ENCODE measurements at regions not wholly inside any gene's neighbourhood (a gene's known extent, or its start where the extent isn't known, plus 50 kb on each side); places are given as distances from the start of the nearest gene placed in this dataset.

DNA sequence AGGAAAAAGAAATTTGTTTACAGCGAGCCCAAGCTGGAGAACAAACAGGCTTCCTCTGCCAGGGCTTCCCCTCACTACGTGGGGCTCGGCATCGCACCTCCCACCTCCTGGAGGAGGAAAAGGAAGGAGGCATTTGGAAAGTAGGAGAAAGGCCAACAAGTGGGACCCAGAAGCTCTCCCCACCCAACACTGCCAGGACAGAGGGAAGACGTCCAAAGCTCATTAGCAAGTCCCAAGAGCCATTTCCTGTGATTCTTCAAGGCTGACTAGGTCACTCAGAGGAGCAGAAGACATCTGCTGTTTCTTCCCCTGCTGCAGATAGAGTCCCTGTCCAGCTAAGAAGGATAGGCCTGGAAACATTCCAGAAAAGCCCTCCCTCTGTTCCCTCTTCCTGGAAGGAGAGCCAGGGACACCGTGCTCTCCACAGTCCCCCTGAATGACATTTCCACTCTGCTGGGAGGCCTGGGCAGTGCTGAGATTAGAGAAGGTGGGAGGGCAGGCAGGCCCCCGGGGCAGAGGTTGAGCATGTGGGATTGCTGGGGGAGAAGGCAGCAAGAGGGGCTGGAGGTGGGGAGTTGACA, 57.0 kb upstream of the NEURL1B start:
- no peak for FAIRE-seq
- peaks cover 7% of the 10 kb centered on the region for H3K27me3 ChIP-seq (ENCODE audit: control insufficient read depth, insufficient read depth, low read length)
- TF ChIP-seq, protein P1, sequence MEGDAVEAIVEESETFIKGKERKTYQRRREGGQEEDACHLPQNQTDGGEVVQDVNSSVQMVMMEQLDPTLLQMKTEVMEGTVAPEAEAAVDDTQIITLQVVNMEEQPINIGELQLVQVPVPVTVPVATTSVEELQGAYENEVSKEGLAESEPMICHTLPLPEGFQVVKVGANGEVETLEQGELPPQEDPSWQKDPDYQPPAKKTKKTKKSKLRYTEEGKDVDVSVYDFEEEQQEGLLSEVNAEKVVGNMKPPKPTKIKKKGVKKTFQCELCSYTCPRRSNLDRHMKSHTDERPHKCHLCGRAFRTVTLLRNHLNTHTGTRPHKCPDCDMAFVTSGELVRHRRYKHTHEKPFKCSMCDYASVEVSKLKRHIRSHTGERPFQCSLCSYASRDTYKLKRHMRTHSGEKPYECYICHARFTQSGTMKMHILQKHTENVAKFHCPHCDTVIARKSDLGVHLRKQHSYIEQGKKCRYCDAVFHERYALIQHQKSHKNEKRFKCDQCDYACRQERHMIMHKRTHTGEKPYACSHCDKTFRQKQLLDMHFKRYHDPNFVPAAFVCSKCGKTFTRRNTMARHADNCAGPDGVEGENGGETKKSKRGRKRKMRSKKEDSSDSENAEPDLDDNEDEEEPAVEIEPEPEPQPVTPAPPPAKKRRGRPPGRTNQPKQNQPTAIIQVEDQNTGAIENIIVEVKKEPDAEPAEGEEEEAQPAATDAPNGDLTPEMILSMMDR (IDR thresholded peaks at IDR 0.05; ENCODE audit: insufficient read depth, low read length, severe bottlenecking): no peak

DNA sequence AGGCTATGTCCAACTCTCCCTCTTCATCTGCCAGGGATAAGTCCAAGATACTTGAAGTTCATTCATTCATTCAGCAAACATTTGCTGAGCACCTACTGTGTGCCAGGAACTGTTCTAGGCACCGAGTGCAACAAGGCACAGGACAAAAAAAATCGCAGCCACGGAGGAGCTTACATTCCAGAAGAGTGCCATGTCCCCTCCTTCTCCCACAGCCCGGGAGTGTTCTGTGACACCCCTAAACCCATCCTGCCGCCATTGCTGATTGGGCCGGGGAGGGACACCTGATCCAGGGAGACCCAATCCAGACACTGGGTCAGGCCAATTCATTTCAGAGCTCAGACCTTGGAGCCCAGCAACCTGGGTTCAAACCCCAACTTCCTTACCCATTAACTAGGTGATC, 58.1 kb upstream of the NEURL1B start:
- Histone ChIP-seq H3K36me3 (ENCODE audit: control insufficient read depth, insufficient read depth, low read length) (no peaks in the 10 kb centered on the region), H3K27me3 (ENCODE audit: control insufficient read depth, insufficient read depth, low read length) (peaks cover 9% of the 10 kb centered on the region), H3K4me3 (ENCODE audit: low read depth, low read length) (no peak overlapping the region)
- DNase-seq (ENCODE audit: low read depth): no peak
- FAIRE-seq: peak; percentile 32
- TF ChIP-seq, protein P1 (IDR thresholded peaks at IDR 0.05; ENCODE audit: insufficient read depth, low read length, severe bottlenecking): no peak

More for the DNA sequence above, 57.0 kb upstream of the NEURL1B start:
- Histone ChIP-seq H3K36me3 (ENCODE audit: control insufficient read depth, insufficient read depth, low read length) (no peaks in the 10 kb centered on the region), H3K4me3 (ENCODE audit: low read depth, low read length) (no peak overlapping the region)
- no peak for DNase-seq (ENCODE audit: low read depth)

DNA sequence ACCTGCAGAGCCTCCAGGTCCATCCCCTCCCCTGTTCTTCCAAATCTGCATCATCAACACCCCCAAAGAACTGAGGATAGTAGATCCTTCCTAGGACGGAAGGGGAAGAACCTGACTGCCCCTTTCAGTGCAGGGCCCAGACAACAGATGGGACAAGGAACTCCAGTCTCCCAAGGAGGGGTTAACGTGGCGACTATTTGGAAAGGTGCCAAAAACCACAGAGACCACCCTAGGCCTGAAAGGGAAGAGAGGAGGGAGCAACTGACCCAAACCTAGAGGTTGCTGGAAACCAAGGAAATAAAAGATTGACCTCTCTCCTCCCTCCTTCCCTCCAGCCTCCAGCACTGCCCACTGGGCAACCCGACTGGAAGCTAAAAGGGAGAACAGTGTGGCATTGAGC, 59.7 kb upstream of the NEURL1B start:
- no peak for FAIRE-seq
- no peaks in the 10 kb centered on the region for H3K36me3 ChIP-seq (ENCODE audit: control insufficient read depth, insufficient read depth, low read length)
- no peak overlapping the region for H3K4me3 ChIP-seq (ENCODE audit: low read depth, low read length)
- TF ChIP-seq, protein P1 (IDR thresholded peaks at IDR 0.05; ENCODE audit: insufficient read depth, low read length, severe bottlenecking): no peak
- H3K27me3 ChIP-seq (ENCODE audit: control insufficient read depth, insufficient read depth, low read length): peaks cover 9% of the 10 kb centered on the region
- DNase-seq (ENCODE audit: low read depth): no peak

DNA sequence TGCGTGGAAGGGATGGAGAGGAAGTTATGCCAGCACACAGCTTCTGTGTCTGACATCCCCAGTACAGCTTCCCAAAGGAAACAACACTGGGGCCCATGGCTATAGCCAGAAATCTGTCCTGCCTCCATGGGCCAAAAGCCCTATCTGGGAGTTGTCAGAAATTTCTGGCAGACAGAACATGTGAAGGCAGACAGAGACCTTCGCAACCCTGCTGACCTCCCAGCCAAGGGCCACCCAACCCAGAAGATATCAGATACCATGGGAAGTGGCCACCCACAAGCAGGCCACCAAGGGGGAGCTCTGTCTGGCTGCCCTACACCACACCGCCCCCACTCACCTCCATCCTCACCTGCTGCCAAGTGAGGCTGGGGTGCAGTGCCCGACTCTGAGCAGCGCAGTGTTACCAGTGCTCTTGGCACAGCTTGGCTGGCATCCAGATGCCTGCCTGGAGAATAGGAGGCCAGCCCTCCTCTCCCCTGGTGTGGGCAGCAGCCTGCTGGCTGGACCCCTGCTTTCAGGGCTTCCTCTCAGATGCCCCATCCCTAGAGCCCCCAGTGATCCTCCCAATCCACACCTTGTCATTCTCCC, 61.6 kb upstream of the NEURL1B start:
- Histone ChIP-seq H3K27me3 (ENCODE audit: control insufficient read depth, insufficient read depth, low read length) (peaks cover 9% of the 10 kb centered on the region), H3K4me3 (ENCODE audit: low read depth, low read length) (no peak overlapping the region), H3K36me3 (ENCODE audit: control insufficient read depth, insufficient read depth, low read length) (no peaks in the 10 kb centered on the region)
- FAIRE-seq (no peak), DNase-seq (ENCODE audit: low read depth) (no peak)
- TF ChIP-seq, protein P1 (IDR thresholded peaks at IDR 0.05; ENCODE audit: insufficient read depth, low read length, severe bottlenecking): no peak

DNA sequence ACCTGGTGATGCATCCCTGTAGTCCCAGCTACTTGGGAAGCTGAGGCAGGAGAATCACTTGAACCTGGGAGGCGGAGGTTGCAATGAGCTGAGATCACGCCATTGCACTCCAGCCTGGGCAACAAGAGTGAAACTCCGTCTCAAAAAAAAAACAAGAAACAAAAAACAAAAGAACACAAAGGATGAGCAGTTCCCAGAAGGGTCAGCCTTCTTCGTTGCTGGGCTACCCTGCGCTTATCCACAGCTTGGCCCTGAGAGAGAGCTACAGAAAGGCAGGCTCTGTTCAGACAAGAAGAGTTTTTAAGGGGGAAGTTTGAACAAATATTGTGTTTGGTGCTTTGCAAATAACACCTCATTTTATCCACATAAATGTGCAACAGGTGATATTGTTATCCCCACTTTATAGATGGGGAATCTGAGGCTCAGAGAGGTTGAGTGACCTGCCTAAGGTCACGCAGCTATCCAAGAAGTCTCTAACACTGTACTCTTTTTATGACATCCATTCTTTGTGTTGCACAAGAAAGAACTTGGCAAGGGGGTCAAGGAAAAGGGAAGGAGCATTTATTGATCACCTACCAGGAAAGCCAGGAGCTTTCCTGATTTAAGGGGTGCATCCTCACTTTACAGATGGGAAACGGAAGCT, 63.7 kb upstream of the NEURL1B start:
- Histone ChIP-seq H3K27me3 (ENCODE audit: control insufficient read depth, insufficient read depth, low read length) (peaks cover 13% of the 10 kb centered on the region), H3K4me3 (ENCODE audit: low read depth, low read length) (no peak overlapping the region), H3K36me3 (ENCODE audit: control insufficient read depth, insufficient read depth, low read length) (no peaks in the 10 kb centered on the region)
- FAIRE-seq (no peak), DNase-seq (ENCODE audit: low read depth) (no peak)
- TF ChIP-seq, protein P1 (IDR thresholded peaks at IDR 0.05; ENCODE audit: insufficient read depth, low read length, severe bottlenecking): no peak

Data from bronchial epithelial cell (primary cell).